Suprapubic skin (tissue), 4 donors: ENCODE measurements at regions not wholly inside any gene's neighbourhood (a gene's known extent, or its start where the extent isn't known, plus 50 kb on each side); places are given as distances from the start of the nearest gene placed in this dataset.

Source experiments
- DNase-seq, 2 donors: peaks; one replicate each; pipeline ENCODE4 v3.0.0-alpha.2; 2019; ENCODE audit warnings: low spot score in 2 of 2
- H3K27ac ChIP-seq: fragments of 200-600 bp; sonication (generic); one replicate; pipeline ENCODE4 v1.5.1; 2019
- H3K27me3 ChIP-seq: fragments of 200-600 bp; sonication (generic); one replicate; pipeline ENCODE4 v1.5.1; 2019
- H3K36me3 ChIP-seq: fragments of 200-600 bp; sonication (generic); one replicate; pipeline ENCODE4 v1.5.1; 2019
- H3K4me1 ChIP-seq: fragments of 200-600 bp; sonication (generic); one replicate; pipeline ENCODE4 v1.5.1; 2019
- H3K4me3 ChIP-seq: fragments of 200-600 bp; sonication (generic); one replicate; pipeline ENCODE4 v1.5.1; 2019; ENCODE audit warnings: mild to moderate bottlenecking
- H3K9me3 ChIP-seq: fragments of 200-600 bp; sonication (generic); one replicate; pipeline ENCODE4 v1.5.1; 2019
- CTCF ChIP-seq, 2 donors: fragments of 200-600 bp in 1 of 2; fragments of 450-650 bp in 1 of 2; sonication (generic) in 1 of 2; IDR thresholded peaks; one replicate each; pipeline ENCODE4 v1.5.1; 2016 to 2019; ENCODE audit warnings: antibody characterized with exemption in 2 of 2, mild to moderate bottlenecking in 1 of 2, moderate library complexity in 1 of 2
- EP300 ChIP-seq: sonication (generic); formaldehyde crosslinking; IDR thresholded peaks from one replicate; pipeline ENCODE4 v1.6.1; 2017; ENCODE audit warnings: antibody characterized with exemption
- POLR2A ChIP-seq, 2 donors: fragments of 450-650 bp; IDR thresholded peaks; one replicate each; pipeline ENCODE4 v1.6.1; 2017; ENCODE audit warnings: antibody characterized with exemption in 2 of 2, mild to moderate bottlenecking in 2 of 2, moderate library complexity in 2 of 2
- POLR2AphosphoS5 ChIP-seq, 3 donors: sonication (generic); formaldehyde crosslinking; IDR thresholded peaks; one replicate each; pipeline ENCODE4 v1.6.1; 2017; ENCODE audit warnings: antibody characterized with exemption in 3 of 3
- WGBS: methylation state at CpG from one replicate; pipeline ENCODE4 v1.1.5; 2018; 5-methylcytosine and 5-hydroxymethylcytosine counted together

DNA sequence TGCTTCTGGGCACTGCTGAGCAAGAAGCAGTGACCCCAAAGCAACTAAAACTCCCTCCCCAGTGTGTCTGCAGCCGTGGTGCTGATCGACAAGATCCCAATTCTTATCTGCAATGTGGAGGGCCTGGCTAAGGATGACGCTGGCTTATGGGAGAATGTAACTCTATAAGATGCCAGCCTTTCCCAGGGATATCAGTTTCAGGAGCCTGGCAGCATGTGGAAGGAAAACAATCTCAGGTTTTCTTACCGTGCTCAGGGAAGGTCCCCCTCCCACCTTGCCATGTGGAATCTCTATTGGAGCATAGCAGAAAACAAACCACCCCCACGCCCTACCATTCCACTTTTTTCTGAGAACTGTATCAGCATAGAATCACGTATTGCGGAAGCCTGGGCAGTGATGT is 87.7 kb upstream of the PTPN3 start:
- Histone ChIP-seq H3K27me3 (no peaks in the 10 kb centered on the region), H3K4me3 (no peak overlapping the region), H3K27ac (no peak overlapping the region), H3K36me3 (no peaks in the 10 kb centered on the region), H3K9me3 (no peaks in the 10 kb centered on the region), H3K4me1 (no peaks in the 10 kb centered on the region)
- 79% methylated on average over 7 of the region's 7 CpGs for WGBS
- TF ChIP-seq POLR2A (IDR thresholded peaks at IDR 0.05) (no peak), POLR2AphosphoS5 (IDR thresholded peaks at IDR 0.05) (no peak), EP300 (no peak), CTCF (IDR thresholded peaks at IDR 0.05) (no peak)
- no peak for DNase-seq

GRCh38 chr9:109586993-109587392 is 88.9 kb upstream of the PTPN3 start:
- no peak for TF ChIP-seq CTCF (IDR thresholded peaks at IDR 0.05)
- no peak for TF ChIP-seq EP300
- no peak for TF ChIP-seq POLR2A (IDR thresholded peaks at IDR 0.05)
- Histone ChIP-seq H3K36me3 (no peaks in the 10 kb centered on the region), H3K4me3 (no peak overlapping the region)

GRCh38 chr9:109588415-109588814 is 90.3 kb upstream of the PTPN3 start:
- Histone ChIP-seq H3K27ac (no peak overlapping the region), H3K4me1 (no peaks in the 10 kb centered on the region), H3K27me3 (no peaks in the 10 kb centered on the region), H3K9me3 (no peaks in the 10 kb centered on the region), H3K4me3 (no peak overlapping the region), H3K36me3 (no peaks in the 10 kb centered on the region)
- DNase-seq = no peak
- TF ChIP-seq POLR2A (IDR thresholded peaks at IDR 0.05) (no peak), EP300 (no peak), CTCF (IDR thresholded peaks at IDR 0.05) (no peak), POLR2AphosphoS5 (IDR thresholded peaks at IDR 0.05) (no peak)
- 82% methylated on average over 3 of the region's 3 CpGs for WGBS

More at GRCh38 chr9:109586993-109587392, 88.9 kb upstream of the PTPN3 start:
- Histone ChIP-seq H3K27me3 (no peaks in the 10 kb centered on the region), H3K27ac (no peak overlapping the region), H3K9me3 (no peaks in the 10 kb centered on the region), H3K4me1 (no peaks in the 10 kb centered on the region)
- 88% methylated on average over 4 of the region's 4 CpGs for WGBS
- no peak for DNase-seq

DNA sequence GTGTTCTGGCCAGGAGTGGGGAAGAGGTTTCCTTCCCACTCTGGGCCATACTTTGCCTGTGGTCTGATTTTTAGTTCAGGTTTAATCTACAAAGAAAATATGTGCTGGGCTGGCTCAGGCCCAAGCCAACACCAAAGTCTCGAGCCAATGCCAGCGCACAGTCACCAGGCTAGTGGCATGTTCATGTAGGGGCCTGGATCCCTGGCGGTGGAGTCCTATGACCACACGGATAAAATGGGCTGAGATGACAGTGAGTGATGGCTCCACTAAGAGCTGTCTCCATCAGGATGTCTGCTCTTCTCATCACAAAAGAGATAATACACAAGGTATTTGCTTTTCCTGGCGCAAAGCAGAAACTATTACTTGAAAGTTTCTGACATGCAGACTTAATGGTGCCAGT is 92.9 kb upstream of the PTPN3 start:
- no peaks in the 10 kb centered on the region for H3K27me3 ChIP-seq
- WGBS = 51% methylated on average over 4 of the region's 5 CpGs
- no peak for DNase-seq
- H3K36me3 ChIP-seq = no peaks in the 10 kb centered on the region
- H3K27ac ChIP-seq = no peak overlapping the region
- no peaks in the 10 kb centered on the region for H3K4me1 ChIP-seq
- H3K9me3 ChIP-seq = no peaks in the 10 kb centered on the region
- TF ChIP-seq CTCF (IDR thresholded peaks at IDR 0.05) (no peak), POLR2AphosphoS5 (IDR thresholded peaks at IDR 0.05) (no peak), EP300 (no peak), POLR2A (IDR thresholded peaks at IDR 0.05) (no peak)
- H3K4me3 ChIP-seq = no peak overlapping the region

GRCh38 chr9:109591691-109592090 is 93.6 kb upstream of the PTPN3 start:
- TF ChIP-seq POLR2AphosphoS5 (IDR thresholded peaks at IDR 0.05) (no peak), CTCF (IDR thresholded peaks at IDR 0.05) (no peak), POLR2A (IDR thresholded peaks at IDR 0.05) (no peak), EP300 (no peak)
- no peak for DNase-seq
- Histone ChIP-seq H3K27me3 (no peaks in the 10 kb centered on the region), H3K36me3 (no peaks in the 10 kb centered on the region), H3K9me3 (no peaks in the 10 kb centered on the region), H3K4me3 (no peak overlapping the region), H3K27ac (no peak overlapping the region), H3K4me1 (no peaks in the 10 kb centered on the region)
- 76% methylated on average over 2 of the region's 2 CpGs for WGBS
